ENCODE measurements at regions not wholly inside any gene's neighbourhood (a gene's known extent, or its start where the extent isn't known, plus 50 kb on each side); places are given as distances from the start of the nearest gene placed in this dataset.

- Histone ChIP-seq H3K79me2 (ENCODE audit: control insufficient read depth in 1 of 2, insufficient read depth in 2 of 2, low read length in 2 of 2) (no peaks in the 10 kb centered on the region), H2AFZ (ENCODE audit: low read length) (no peak overlapping the region), H3K4me2 (ENCODE audit: insufficient read depth in 1 of 2, low read depth in 2 of 2, low read length in 2 of 2) (no peak overlapping the region), H2BK20ac (ENCODE audit: low read length) (no peak overlapping the region), H2BK15ac (ENCODE audit: low read length) (no peak overlapping the region), H3K23ac (ENCODE audit: insufficient read length) (no peak overlapping the region), H3K27me3 (replicated peaks in 1 of 4; ENCODE audit: control insufficient read depth in 3 of 4, extremely low read depth in 1 of 4, insufficient read depth in 3 of 4, low read length in 3 of 4) (no peaks in the 10 kb centered on the region), H3K14ac (ENCODE audit: insufficient read length) (no peak overlapping the region), H3K27ac (ENCODE audit: low read depth, low read length) (no peak overlapping the region), H4K8ac (ENCODE audit: extremely low read depth, insufficient read depth, low read length) (no peak overlapping the region), H3K36me3 (ENCODE audit: control insufficient read depth in 2 of 4, insufficient read depth in 4 of 4, low read length in 3 of 4) (no peaks in the 10 kb centered on the region), H3K4me1 (replicated peaks in 1 of 4; ENCODE audit: control insufficient read depth in 3 of 4, insufficient read depth in 4 of 4, low read length in 3 of 4) (no peaks in the 10 kb centered on the region), H3K4me3 (ENCODE audit: extremely low read depth in 1 of 4, insufficient read depth in 2 of 4, low read depth in 3 of 4, low read length in 4 of 4) (no peak overlapping the region), H2AK5ac (ENCODE audit: low read depth, low read length) (no peak overlapping the region), H4K20me1 (replicated peaks in 1 of 2; ENCODE audit: control insufficient read depth in 1 of 2, insufficient read depth in 2 of 2, low read length in 2 of 2) (no peaks in the 10 kb centered on the region), H2BK5ac (ENCODE audit: low read depth, low read length) (no peak overlapping the region), H3K18ac (ENCODE audit: extremely low read depth, low read length) (no peak overlapping the region), H3K9ac (replicated peaks in 1 of 4; ENCODE audit: extremely low read depth in 1 of 4, low read depth in 3 of 4, low read length in 3 of 4) (no peak overlapping the region), H3K4ac (replicated peaks; ENCODE audit: insufficient read length, low read depth, low read length) (no peak overlapping the region), H2BK120ac (replicated peaks; ENCODE audit: low read depth, low read length) (no peak overlapping the region), H4K5ac (ENCODE audit: insufficient read length, low read depth, low read length) (no peak overlapping the region), H3K9me3 (ENCODE audit: insufficient read depth in 2 of 2, low read depth in 1 of 2, low read length in 1 of 2) (peaks cover 0 to 2% of the 10 kb centered on the region in 2 experiments; a peak in 3 of 4 replicates), H2BK12ac (ENCODE audit: low read depth, low read length) (no peak overlapping the region), H3K56ac (replicated peaks; ENCODE audit: insufficient read length, low read depth, low read length) (no peak overlapping the region), H3K79me1 (ENCODE audit: low read depth, low read length) (no peaks in the 10 kb centered on the region), H3K23me2 (ENCODE audit: low read depth, low read length) (no peaks in the 10 kb centered on the region), H4K91ac (replicated peaks; ENCODE audit: insufficient read length, low read length) (no peak overlapping the region)
- FAIRE-seq (no peak), DNase-seq (ENCODE audit: low read depth in 1 of 2, low spot score in 2 of 2) (no peak)
- CTCF ChIA-PET (ENCODE audit: partially characterized antibody) = interaction anchor here (1.6 to 2.1 kb wide), 2 partner anchors 10 to 12 kb away, joined by 5 to 6 read pairs; no protein-coding TSS in a partner anchor
- POLR2A ChIA-PET (ENCODE audit: partially characterized antibody) = no interaction called here
- 92% methylated on average over 12 of the region's 12 CpGs; no CpG with 5 or more reads in 1 of the 2 experiments for WGBS, 2 experiments (ENCODE audit: extremely low coverage in 1 of 2, insufficient coverage in 1 of 2, insufficient read length in 1 of 2, insufficient replicate concordance in 2 of 2, low coverage in 1 of 2, low lambda C conversion rate in 2 of 2, missing lambda C conversion rate in 1 of 2)
- no peak for TF ChIP-seq SP4 (IDR thresholded peaks at IDR 0.05; ENCODE audit: low read length)
- no peak for TF ChIP-seq POLR2A (IDR thresholded peaks at IDR 0.05; ENCODE audit: control extremely low read depth in 1 of 2, low read depth in 2 of 2, low read length in 2 of 2)
- TF ChIP-seq SIRT6 (IDR thresholded peaks at IDR 0.05; ENCODE audit: low read length) = no peak
These were observed 68.2 kb upstream of the C10orf120 start for GRCh38 chr10:122767621-122768388.

Data from H1 (cell line).